ENCODE measurements at regions not wholly inside any gene's neighbourhood (a gene's known extent, or its start where the extent isn't known, plus 50 kb on each side); places are given as distances from the start of the nearest gene placed in this dataset.

DNA sequence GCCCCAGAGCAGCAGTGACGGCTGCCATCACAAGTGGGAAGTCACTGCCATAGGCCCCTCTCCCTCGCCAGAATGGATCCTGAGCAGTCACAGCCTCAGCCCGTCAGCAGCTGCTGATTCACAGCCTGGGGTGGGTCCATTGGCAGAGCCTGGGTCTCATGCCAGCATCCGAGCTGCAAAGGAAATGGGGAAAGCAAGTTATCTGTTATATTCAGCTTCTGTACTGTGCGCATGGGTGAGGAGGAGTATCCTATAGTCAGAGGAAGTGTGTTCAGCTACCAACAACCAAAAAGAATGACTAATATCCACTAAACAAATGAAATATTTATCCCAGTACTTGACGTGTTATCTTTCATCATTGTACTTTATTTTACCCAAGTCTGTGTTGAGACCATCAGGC, 119.7 kb downstream of the RCN1 start:
- DNase-seq = no peak

DNA sequence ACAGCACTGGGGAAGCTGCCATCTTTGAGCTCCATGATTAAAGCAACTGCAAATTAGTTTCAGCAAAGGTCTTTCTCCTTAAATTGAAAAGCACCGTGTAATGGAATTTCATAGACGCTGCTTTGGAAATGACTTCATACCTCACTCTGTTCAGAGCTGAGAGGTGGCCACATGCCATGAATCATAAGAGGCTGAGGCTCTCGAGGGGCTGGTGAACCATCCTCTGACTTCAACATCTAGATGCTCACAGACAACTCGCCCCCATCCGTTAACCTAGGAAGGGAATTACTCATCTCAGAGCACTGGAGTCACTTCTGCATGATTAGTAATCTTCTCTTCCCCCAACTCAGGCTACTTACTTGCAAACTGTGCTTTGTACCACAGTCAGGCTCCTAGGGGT, 122.3 kb downstream of the RCN1 start:
- no peak for DNase-seq

DNA sequence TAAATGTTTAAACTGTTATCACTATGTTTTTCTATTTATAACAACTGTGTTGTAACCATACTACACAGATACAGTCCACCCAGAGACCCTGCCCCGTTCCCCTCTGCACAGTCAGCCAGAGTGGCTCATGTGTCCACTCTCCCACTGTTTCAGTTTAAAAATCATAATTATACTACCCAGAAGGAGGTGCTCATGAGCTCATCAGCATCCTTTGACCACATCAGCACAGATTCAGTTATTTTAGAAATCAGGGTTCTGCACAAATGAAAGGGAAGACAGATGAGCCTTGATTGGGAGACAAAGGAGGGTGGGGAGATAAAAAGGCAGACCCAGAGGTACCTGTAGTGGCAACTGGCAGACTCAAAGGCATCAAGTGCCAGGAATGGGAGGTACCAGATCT, 124.3 kb downstream of the RCN1 start:
- DNase-seq = no peak

DNA sequence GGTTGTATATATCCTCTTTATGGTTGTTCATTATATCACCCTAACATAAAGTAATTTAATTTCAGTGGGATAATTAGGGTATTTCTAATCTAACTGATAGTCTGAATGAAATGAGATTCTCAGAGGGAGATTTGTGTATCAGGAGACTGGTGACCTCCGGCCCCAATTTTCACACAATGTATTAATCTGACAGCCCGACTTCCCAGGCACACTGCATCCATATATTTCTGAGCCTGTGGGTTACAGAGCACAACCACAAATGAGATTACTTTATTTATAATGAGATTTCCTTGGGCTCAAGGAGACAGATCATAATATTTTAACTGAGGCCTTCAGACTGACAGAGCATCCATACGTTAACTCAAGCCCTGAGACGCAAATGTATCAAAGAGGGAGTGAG, 125.9 kb downstream of the RCN1 start:
- DNase-seq = no peak

DNA sequence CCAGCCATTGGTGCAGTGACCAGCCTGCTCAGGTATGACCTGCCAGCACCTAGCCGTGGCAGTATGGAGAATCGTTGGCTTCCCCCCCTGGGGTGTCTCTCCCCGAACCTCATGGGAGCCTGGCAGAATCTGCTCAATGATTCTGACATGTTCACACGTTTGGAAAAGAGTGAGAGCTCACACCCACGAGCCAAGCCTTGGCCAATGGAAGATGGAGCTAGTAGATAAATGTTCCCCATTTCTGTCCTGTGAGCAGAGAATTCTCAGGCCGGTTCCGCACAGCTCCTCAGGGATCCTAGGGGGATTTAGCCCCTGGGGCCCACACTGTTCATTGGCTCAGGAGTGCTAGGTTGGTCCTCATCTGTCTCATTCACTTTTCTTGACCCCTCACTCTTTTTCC, 128.4 kb downstream of the RCN1 start:
- no peak for DNase-seq

DNA sequence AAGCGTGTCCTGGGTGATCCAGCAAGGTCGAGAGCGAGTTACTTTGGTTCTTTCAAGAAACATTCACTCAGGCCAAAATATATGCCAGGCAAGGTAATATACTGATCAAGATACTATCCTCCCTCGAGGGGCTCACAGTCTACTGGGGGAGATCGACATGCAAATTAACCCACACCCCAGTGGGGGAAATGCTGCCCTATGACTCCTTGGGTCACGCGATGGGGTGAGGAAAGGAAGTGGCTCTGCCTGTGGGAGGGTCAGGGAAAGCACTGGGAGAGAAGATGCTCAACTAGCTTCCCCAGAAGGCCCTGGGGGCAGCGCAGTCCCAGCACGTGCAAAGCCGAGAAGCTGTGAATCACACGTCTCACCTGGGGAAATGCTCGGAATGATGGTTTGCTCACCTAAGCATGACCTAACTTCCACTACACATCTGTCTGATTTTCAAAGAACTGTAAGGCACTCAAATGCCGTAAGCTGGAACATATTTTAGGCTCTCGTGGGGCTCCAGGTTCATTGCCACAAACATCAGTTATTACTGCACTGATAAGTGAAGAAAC, 130.7 kb downstream of the RCN1 start:
- no peak for DNase-seq

DNA sequence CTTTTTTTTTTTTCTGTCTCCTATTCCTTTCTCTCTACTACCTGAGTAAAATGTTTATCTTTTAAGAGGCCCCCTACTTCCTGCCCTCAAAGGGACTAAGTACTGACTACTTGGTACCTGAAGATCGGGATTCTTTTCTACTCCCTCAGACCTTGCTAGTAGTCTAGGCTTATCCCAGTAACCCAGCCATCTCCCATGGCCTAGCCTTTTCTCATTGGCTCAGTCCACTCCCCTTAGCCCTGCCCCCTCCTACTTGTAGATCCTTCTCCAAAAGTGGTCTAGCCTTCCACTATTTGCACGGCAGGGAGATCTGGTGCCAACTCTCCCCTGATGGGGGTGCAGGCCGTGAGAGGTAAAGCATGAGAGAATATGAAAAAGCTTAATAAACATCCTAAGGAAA, 133.7 kb downstream of the RCN1 start:
- DNase-seq = no peak

DNA sequence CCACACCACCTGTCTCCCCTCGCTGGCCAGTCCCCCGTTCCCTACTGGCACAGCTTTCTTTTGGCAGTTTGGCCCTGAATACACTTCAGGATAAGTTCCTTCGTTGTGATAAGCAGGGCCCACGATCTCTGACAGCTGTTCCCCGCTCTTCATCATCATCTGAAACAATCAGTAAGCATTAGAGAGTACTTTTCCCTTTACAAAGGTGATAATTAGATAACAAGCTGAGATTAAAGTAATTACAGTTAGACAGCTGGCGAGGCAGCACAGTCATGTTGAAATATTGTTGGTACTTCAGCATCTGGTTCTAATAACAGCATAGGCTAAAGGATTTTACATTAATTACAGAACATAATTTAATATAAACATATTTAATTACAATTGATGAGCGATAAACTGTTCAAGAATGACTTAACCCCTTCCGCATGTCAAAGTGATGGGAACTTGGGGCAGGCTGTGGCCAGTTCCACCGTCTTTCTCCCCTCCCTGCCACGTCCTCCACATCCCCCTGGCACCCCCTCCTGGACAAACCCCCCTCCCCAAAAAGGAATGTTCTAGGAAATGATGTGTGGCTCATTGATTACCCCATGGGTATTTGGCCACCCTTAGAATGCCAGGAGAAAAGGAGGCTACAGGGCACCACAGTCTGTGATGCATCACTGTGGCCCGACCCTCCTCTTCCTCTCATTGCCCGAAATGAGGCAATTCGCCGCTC, 134.9 kb downstream of the RCN1 start:
- DNase-seq = no peak

DNA sequence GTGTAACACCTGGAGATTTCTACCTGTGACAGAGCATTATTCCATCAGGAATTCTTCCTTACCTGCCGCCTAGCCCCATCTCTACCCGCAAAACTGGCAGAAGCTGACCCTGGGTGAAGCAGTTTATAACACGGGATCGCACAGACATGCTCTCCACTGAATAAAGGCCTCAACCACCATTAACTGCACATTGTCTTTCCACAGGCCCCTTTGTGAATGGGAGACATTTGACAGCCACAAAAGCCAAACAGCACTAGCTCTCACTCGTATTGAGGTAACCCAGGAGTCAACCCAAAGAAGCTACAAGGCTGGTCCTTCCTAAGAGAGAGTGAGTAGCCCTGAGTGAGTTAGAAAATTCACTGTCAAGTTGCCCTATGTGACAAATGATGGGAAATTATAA, 135.6 kb downstream of the RCN1 start:
- no peak for DNase-seq

DNA sequence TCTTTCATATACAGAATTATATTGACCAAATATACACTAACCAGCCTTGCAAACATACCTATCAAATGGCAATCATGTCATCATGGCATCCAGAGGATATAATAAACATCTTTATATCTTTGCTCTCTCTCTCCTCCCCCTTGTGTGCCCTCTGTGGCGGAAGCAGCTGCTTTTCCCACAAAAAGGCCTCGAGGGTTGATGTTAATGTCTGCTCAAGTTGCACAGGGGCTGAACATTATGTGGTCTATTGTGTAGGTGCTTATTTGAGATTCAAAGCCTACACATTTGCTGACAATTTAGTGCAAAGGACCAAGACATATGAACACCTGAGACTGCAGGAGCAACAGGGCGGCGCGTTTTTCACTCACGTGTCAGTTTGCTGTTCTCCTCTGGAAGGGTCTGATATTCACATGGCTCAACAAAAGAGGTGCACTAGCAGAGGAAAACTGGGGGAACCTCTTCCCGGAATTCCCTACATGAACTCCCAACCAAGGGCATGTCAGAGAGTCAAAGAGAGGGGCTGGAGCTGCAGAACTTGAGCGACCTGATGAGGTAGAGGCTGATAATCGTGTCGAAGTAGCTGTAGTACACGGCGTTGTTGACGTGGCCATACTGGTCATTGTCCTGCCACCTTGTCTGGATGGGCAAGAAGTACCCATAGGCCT, 138.8 kb downstream of the RCN1 start:
- DNase-seq = no peak

DNA sequence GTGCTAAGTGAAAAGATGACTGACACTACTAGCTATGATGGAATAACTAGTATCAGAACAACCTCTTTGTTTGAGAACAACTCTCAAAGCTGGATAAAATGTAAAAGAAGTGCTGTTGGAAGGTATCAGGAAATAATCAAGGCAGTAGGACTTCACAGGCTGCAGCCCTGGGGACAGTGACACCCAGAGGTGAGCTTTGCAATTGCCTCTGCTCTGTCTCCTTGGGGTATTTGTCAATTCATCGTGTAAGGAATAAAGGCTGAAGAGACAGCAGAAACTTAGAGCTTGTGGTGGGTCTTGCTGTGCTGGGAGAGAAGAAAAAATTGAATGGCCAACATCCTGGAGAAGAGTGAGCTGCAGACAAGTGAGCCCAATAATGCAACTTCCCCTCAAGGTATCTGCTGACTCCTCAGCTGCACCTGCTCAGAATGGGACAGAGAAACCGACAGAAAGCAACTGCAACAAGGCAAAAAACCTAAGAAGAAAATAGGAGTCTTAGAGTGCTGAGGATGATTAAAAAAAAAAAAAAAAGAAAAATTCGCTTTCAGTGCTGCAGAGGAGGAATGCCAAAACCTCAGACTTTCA, 141.1 kb downstream of the RCN1 start:
- no peak for DNase-seq

DNA sequence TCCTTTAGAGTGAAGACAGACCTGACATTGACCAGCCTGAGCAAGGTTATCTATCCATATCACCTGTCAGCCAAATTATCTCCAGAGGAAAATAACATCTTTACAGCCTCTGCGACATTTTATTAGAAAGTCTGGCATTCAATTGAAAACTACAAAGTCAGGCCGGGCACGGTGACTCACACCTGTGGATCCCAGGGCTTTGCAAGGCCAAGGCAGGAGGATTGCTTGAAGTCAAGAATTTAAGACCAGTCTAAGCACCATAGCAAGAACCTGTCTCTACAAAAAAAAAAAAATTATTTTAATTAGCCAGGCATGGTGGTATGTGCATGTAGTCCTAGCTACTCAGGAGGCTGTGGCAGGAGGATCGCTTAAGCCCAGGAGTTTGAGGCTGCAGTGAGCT, 141.6 kb downstream of the RCN1 start:
- no peak for DNase-seq

DNA sequence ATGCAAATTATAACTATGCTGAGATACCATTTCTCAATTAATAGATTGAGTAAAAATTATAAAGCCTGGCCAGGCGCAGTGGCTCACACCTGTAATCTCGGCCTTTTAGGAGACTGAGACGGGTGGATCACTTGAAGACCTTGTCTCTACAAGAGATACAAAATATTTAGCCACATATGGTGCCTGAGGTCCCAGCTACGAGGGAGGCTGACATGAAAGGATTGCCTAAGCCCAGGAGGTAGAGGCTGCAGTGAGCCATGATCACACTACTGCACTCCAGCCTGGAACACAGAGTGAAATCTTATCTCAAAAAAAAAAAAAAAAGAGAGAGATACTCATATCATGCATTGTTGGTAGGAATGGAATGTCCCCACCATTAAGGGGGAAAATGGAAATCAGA, 142.4 kb downstream of the RCN1 start:
- DNase-seq = no peak

DNA sequence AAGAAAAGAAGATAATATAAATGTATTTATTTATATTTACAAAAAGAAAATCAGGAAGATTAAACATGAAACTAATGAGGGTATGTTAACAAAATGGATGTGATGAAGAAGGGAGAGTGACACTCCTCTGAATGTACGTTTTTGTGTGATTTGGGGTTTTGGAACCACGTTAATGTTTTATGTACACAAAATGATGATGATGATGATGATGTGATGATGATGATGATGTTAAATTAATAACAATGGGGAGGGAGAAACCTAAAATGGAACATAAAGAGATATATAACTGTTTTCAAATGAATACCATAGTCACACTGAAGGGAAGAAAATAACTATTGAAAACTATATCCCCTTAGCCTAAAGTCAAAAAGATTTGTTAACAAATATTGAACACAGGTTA, 143.1 kb downstream of the RCN1 start:
- DNase-seq = no peak

DNA sequence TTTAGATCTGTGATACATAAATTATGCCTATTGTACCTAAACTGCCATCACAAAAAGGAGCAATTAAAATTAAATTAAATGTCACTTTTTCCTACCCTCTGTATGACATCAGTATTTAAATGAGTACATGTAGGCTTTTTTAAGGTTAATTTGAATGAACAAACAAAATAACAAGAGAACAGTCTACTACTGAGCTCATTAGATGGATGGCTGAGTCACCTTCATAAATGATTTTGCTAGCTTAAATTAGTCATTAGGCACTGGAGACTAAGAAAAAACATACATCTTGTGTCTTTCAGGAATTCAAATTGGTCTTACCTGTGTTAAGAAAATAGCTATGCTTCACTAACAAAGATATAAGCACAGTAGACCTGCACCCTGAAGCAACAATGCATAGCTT, 153.6 kb downstream of the RCN1 start:
- no peak for DNase-seq

DNA sequence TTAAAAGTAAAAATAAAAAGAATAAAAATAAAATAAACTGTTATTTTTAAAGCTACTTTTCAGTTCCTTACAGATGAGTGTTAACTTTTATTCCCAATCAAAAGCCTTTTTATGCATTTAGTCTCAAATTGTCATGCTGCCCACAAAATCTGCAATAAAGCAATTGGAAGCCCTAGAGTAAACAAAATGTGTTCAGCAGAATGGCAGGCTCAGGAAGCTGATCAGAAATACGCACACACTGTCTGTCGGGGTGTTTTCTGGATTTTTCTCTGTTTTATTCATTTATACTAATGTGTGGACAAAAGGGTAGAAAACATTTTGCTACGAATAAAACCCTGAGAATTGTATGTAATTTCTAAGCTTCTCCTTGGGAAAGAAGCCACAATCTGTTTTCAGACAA, 162.8 kb downstream of the RCN1 start:
- DNase-seq = no peak

DNA sequence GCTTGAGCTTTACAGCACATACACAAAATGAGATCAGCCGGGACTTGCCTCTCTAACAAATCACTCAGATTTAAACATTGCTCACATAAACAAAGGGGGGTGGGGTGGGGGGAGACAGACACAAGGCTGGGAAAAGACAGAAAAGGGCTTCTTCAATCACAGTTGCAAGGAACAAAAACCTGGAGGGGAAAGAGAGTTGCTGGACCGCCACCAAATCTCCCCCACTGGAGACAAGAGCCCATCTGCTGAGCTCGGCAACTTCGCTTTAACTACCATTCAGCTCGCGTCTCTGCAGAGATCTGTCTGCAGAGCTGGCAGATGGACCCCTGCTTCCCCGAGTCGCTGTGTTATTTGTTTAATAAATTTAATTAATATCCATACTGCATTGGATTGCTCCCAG, 165.0 kb downstream of the RCN1 start:
- DNase-seq = no peak

DNA sequence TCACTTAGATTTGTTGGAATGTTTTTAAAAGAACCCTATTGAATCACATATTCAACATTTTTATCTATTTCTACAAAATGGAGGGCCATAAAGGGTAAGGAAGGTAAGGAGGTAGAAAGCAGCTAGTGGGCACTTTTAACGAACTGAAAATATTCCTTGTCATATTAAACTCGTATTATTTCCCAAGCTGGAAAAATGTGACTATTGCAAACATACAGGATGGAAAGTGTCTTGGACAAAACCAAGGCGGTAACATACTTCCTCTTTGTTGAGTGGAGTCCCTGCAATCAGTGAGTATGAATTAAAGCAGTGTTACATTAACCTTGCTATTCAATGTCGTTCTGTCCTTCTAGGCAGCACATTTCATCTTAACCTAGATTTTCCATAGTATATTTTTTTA, 165.6 kb downstream of the RCN1 start:
- no peak for DNase-seq

DNA sequence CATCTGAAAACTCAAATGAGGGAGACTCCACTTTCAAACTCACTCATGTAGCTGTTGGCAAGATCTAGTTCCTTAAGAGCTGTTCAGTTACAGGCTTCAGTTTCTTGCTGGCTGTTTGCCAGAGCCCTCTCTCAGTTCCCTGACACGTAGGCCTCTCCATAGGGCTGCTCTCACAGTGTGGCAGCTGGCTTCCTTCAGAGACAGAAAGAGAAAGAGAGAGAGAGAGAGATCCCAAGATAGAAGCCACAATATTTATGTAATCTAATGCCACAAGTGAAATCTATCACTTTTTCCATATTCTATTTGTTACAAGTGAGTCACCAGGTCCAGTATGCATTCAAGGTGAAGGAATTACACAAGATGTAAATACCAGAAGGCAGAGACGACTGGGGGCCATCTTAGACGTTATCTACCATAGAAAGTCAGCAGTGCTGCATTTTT, 168.8 kb downstream of the RCN1 start:
- DNase-seq = no peak

DNA sequence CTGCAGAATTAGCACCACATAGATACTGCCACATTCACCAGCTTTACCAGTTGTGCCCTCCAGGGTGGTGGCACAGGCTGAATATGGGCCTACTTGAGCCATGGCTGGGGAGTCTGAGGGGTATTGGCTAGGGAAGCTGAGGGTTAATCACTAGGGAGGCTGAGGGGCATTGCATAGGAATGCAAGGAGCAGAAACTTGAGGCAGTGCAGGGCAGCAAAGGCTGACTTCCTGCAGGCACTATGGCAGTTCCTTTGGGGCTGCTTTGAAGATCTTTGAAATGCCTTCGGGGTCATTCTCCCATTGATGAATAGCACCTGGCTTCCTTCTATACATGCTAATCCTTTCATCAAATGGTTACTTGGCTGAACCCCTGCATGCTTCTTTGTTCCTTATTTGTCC, 171.5 kb downstream of the RCN1 start:
- DNase-seq = no peak

DNA sequence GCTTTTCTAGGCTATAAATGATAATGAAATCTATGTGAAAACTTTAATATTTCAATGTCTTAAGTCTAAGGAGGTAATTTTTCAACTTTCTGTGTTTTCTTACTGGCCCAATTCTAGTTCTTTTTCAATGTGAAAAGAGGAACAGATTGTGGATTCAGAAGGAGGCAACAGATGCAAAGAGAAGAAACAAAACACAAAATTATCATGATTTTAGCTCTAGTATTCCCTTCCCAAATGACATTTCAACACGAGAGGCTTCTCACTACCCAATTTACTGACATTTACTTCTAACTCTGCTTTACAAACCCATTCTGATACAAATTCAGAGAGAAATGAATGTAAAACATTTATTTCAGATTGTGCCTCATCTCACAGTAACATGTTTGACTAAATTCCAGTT, 169.4 kb downstream of the WT1 start:
- no peak for DNase-seq

DNA sequence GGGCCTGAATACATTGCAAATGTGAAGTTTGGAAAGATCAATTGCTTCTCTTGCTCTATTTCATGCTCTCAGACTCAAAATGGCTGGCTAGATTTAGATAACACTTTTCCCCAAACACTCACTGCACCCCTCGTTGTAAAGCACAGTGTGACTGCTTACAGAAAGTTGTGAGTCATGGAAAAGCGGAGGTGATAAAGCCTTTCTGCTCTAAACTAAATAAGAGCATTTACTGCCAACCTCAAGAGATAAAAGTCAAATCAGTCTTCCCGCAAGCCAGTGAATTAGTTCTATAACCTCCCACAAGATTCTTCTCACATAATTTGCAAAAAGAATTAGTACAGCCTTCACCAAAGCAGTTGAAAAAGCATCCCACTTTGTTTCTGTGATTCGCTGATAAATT, 168.7 kb downstream of the WT1 start:
- DNase-seq = no peak

DNA sequence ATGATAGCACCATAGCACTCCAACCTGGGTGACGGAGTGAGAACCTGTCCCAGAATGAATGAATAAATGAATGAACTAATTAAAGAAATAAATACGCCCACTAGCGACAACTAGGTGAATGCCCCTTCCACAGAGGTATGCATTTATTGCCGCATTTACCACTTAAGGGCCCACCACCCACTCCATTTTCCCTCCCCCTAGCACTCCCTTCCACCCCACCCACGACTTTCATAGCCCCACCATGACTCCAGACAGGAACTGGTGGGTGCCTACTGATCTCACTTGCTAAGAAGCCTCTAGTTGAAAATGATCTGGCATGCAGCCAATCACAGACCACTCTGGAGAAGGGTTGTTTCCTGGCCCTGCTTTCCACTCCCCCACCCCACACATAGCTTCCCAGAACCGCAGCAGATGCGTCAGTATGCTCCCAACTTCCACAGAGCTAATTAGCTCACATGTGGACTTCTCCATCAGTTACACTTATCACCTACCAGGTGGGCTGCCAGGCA, 167.6 kb downstream of the WT1 start:
- no peak for DNase-seq

DNA sequence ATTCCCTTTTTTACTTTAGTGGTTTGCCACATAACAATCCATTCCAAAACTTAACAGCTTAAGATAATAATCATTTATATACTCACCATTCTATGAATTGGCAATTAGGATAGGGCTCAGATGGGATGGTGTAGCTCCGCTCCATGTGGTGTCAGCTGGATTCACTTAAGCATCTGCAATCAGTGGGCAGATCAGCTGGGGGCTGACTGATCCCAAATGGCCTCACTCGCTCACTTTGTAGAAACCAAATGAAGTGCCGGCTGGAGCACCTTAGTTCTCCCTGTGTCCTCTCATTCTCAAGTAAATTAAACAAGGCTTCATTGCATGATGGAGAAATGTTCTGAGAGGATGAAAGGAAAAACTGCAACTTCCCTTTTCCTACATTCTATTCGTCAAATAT, 161.4 kb downstream of the WT1 start:
- no peak for DNase-seq

Data from cortex of kidney (tissue), 1 donor.